Tibial nerve (tissue), 4 donors: ENCODE measurements at regions not wholly inside any gene's neighbourhood (a gene's known extent, or its start where the extent isn't known, plus 50 kb on each side); places are given as distances from the start of the nearest gene placed in this dataset.

ENCODE experiments used
- DNase-seq, 2 donors: peaks; one replicate each; pipeline ENCODE4 v3.0.0-alpha.2; 2019; ENCODE audit warnings: low spot score in 2 of 2
- H3K27ac ChIP-seq, 4 donors: fragments of 200-600 bp; sonication (generic) in 3 of 4; one replicate each; pipeline ENCODE4 v1.5.1; 2017 to 2019; ENCODE audit warnings: mild to moderate bottlenecking in 1 of 4
- H3K27me3 ChIP-seq, 2 donors: fragments of 200-600 bp; sonication (generic) in 1 of 2; one replicate each; pipeline versions ENCODE4 v1.5.1 to v1.6.0; 2017 to 2019
- H3K36me3 ChIP-seq, 3 donors: fragments of 200-600 bp; sonication (generic); one replicate each; pipeline ENCODE4 v1.5.1; 2018 to 2019
- H3K4me1 ChIP-seq, 4 donors: fragments of 200-600 bp; sonication (generic) in 3 of 4; one replicate each; pipeline ENCODE4 v1.5.1; 2017 to 2019
- H3K4me3 ChIP-seq, 4 donors: fragments of 200-600 bp; sonication (generic) in 3 of 4; one replicate each; pipeline ENCODE4 v1.5.1; 2017 to 2019; ENCODE audit warnings: mild to moderate bottlenecking in 1 of 4, moderate library complexity in 1 of 4
- H3K9me3 ChIP-seq, 4 donors: fragments of 200-600 bp; sonication (generic) in 3 of 4; one replicate each; pipeline ENCODE4 v1.5.1; 2017 to 2019
- CTCF ChIP-seq, 5 experiments: fragments of 200-600 bp in 3 of 5; fragments of 450-650 bp in 2 of 5; sonication (generic) in 3 of 5; IDR thresholded peaks; one replicate each; pipeline ENCODE4 v1.5.1; 2016 to 2019; ENCODE audit warnings: antibody characterized with exemption in 5 of 5, mild to moderate bottlenecking in 3 of 5, moderate library complexity in 2 of 5
- EP300 ChIP-seq, 2 donors: sonication (generic); formaldehyde crosslinking; IDR thresholded peaks; one replicate each; pipeline ENCODE4 v1.6.1; 2017; ENCODE audit warnings: antibody characterized with exemption in 2 of 2, mild to moderate bottlenecking in 1 of 2
- POLR2A ChIP-seq, 2 donors: fragments of 450-650 bp; IDR thresholded peaks; one replicate each; pipeline ENCODE4 v1.6.1; 2017; ENCODE audit warnings: antibody characterized with exemption in 2 of 2, mild to moderate bottlenecking in 2 of 2, moderate library complexity in 2 of 2
- WGBS, 2 donors: methylation state at CpG; one replicate each; pipeline ENCODE4 v1.1.5; 2018; 5-methylcytosine and 5-hydroxymethylcytosine counted together

DNA sequence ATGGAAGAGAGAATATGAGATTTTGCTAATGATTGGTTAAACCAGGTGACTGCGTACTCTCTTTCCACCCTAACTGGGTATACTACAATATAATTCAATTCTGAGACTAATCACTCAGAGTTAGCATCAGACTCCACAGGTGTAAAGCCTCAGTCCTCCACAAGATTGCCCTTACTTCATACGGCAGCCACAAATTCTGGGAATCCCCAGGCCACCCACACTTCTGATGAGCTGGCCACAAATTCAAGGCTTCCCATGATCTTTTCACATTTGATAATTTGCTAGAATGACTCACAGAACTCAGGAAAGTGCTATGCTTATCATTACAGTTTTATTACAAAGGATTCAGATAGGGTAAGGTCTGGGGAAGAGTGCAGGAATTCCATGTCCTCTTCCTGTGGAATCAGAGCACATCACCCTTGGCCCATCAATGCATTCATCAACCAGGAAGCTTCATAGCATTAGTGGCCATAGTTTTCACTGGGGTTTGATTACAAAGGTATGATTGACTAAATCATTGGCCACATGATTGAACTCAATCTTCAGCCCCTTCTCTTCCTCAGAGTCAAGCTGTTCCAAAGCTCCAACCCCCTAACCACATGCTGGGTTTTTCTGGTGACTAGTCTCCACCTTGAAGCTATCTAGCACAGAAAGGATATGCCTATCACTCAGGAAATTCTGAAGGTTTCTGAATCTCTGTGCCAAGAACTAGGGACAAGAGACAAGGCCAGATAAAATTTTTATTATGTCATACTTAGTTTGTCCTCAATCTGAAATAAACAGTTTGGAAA is 131.7 kb downstream of the HHIPL2 start:
- no peaks in the 10 kb centered on the region for H3K27me3 ChIP-seq
- no peaks in the 10 kb centered on the region for H3K36me3 ChIP-seq
- 86 to 87% methylated on average over 2 of the region's 2 CpGs for WGBS, 2 donors
- no peaks in the 10 kb centered on the region for H3K9me3 ChIP-seq
- DNase-seq: no peak
- H3K4me1 ChIP-seq: no peaks in the 10 kb centered on the region
- no peak overlapping the region for H3K4me3 ChIP-seq
- TF ChIP-seq CTCF (IDR thresholded peaks at IDR 0.05): no peak
- no peak for TF ChIP-seq POLR2A (IDR thresholded peaks at IDR 0.05)
- TF ChIP-seq EP300 (IDR thresholded peaks at IDR 0.05): no peak
- no peak overlapping the region for H3K27ac ChIP-seq

DNA sequence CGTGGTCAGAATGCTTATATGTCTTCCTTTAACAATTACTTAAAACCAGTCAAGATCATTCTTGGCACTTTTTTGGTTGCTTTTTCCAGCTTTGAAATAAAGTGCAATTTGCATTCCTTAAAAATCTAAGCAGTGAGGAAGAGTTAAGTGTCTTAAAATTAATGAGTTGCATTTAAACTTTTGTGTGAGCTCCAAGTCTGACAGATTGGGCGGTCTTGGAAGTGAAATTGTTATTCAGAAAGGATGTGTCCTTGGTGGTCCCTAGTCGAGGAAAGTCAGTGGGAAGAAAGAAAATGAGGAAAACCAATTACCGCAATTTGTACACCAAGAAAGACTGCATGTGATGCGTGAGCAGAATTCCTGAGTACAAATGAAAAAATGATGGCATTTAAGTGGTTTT is 132.5 kb downstream of the HHIPL2 start:
- Histone ChIP-seq H3K4me1 (no peaks in the 10 kb centered on the region), H3K27ac (no peak overlapping the region), H3K4me3 (no peak overlapping the region), H3K27me3 (no peaks in the 10 kb centered on the region), H3K9me3 (no peaks in the 10 kb centered on the region), H3K36me3 (no peaks in the 10 kb centered on the region)
- 76 to 79% methylated on average over 5 of the region's 5 CpGs for WGBS, 2 donors
- TF ChIP-seq EP300 (IDR thresholded peaks at IDR 0.05): no peak
- no peak for TF ChIP-seq CTCF (IDR thresholded peaks at IDR 0.05)
- no peak for TF ChIP-seq POLR2A (IDR thresholded peaks at IDR 0.05)
- no peak for DNase-seq

GRCh38 chr1:222413991-222414549 is 133.8 kb downstream of the HHIPL2 start:
- Histone ChIP-seq H3K36me3 (no peaks in the 10 kb centered on the region), H3K4me1 (no peaks in the 10 kb centered on the region), H3K27me3 (no peaks in the 10 kb centered on the region), H3K27ac (no peak overlapping the region), H3K4me3 (no peak overlapping the region), H3K9me3 (peaks cover 0 to 4% (median 2%) of the 10 kb centered on the region in 4 donors)
- 58 to 61% methylated on average over 2 of the region's 2 CpGs for WGBS, 2 donors
- DNase-seq: no peak
- no peak for TF ChIP-seq POLR2A (IDR thresholded peaks at IDR 0.05)
- no peak for TF ChIP-seq CTCF (IDR thresholded peaks at IDR 0.05)
- TF ChIP-seq EP300 (IDR thresholded peaks at IDR 0.05): no peak

- WGBS, 2 donors: 24 to 38% methylated on average over 1 of the region's 1 CpG
Measured at GRCh38 chr1:222413436-222413835, 134.5 kb downstream of the HHIPL2 start.

More at GRCh38 chr1:222413436-222413835, 134.5 kb downstream of the HHIPL2 start:
- no peak overlapping the region for H3K4me3 ChIP-seq
- no peak overlapping the region for H3K27ac ChIP-seq
- H3K4me1 ChIP-seq: no peaks in the 10 kb centered on the region
- DNase-seq: no peak
- no peaks in the 10 kb centered on the region for H3K27me3 ChIP-seq
- peaks cover 0 to 10% (median 2%) of the 10 kb centered on the region in 4 donors for H3K9me3 ChIP-seq
- TF ChIP-seq CTCF (IDR thresholded peaks at IDR 0.05) (no peak), EP300 (IDR thresholded peaks at IDR 0.05) (no peak), POLR2A (IDR thresholded peaks at IDR 0.05) (no peak)
- no peaks in the 10 kb centered on the region for H3K36me3 ChIP-seq
